DND-41 (cell line): ENCODE measurements at regions not wholly inside any gene's neighbourhood (a gene's known extent, or its start where the extent isn't known, plus 50 kb on each side); places are given as distances from the start of the nearest gene placed in this dataset.

Source experiments
- ATAC-seq: fragments of 200-7000 bp; cut with Tn5 transposase; 3 replicates; pipeline ENCODE4 v1.9.1; 2021; ENCODE audit warnings: low read depth; ENCODE audit not compliant: insufficient read depth
- DNase-seq: peaks from one replicate; pipeline ENCODE4 v3.0.0-alpha.2; 2020
- H2AFZ ChIP-seq: 2 replicates; pipeline ENCODE4 v1.6.0; 2012; ENCODE audit warnings: low read depth, low read length
- H3K27ac ChIP-seq: 2 replicates; pipeline ENCODE4 v1.5.1; 2012; ENCODE audit warnings: low read length, inconsistent platforms
- H3K27me3 ChIP-seq: fragments of 200-600 bp; sonication (generic); 2 replicates; pipeline ENCODE4 v1.6.0; 2012; ENCODE audit warnings: low read length, mild to moderate bottlenecking, inconsistent platforms; ENCODE audit not compliant: insufficient read depth, poor library complexity
- H3K36me3 ChIP-seq: 2 replicates; pipeline ENCODE4 v1.5.1; 2012; ENCODE audit warnings: low read length, inconsistent platforms; ENCODE audit not compliant: insufficient read depth
- H3K4me1 ChIP-seq: 2 replicates; pipeline ENCODE4 v1.5.1; 2012; ENCODE audit warnings: mild to moderate bottlenecking, low read length; ENCODE audit not compliant: insufficient read depth
- H3K4me2 ChIP-seq: 2 replicates; pipeline ENCODE4 v1.6.0; 2012; ENCODE audit warnings: mild to moderate bottlenecking, moderate library complexity, low read length, inconsistent platforms; ENCODE audit not compliant: insufficient read depth
- H3K4me3 ChIP-seq, 2 experiments: fragments of 200-600 bp in 1 of 2; shearing (Covaris generic) in 1 of 2; 2 replicates each; pipeline ENCODE4 v1.5.1; 2012 to 2016; ENCODE audit warnings: inconsistent platforms in 2 of 2, low read length in 2 of 2, mild to moderate bottlenecking in 2 of 2, low read depth in 1 of 2, moderate library complexity in 1 of 2
- H3K79me2 ChIP-seq: 2 replicates; pipeline ENCODE4 v1.6.0; 2012; ENCODE audit warnings: low read length, inconsistent platforms; ENCODE audit not compliant: insufficient read depth
- H3K9ac ChIP-seq: 2 replicates; pipeline ENCODE4 v1.6.0; 2012; ENCODE audit warnings: low read depth, mild to moderate bottlenecking, inconsistent platforms, low read length, moderate library complexity
- H3K9me3 ChIP-seq: 2 replicates; pipeline ENCODE4 v1.5.1; 2012; ENCODE audit warnings: low read length, moderate library complexity, mild to moderate bottlenecking, inconsistent platforms; ENCODE audit not compliant: insufficient read depth, severe bottlenecking
- H4K20me1 ChIP-seq: 2 replicates; pipeline ENCODE4 v1.6.0; 2012; ENCODE audit warnings: low read length; ENCODE audit not compliant: insufficient read depth
- EZH2 ChIP-seq: IDR thresholded peaks from 3 replicates; pipeline ENCODE4 v1.6.1; 2012; ENCODE audit warnings: borderline replicate concordance, low read depth, mild to moderate bottlenecking, moderate library complexity, low read length, inconsistent platforms; ENCODE audit not compliant: severe bottlenecking
- TF ChIP-seq, protein P1 (sequence below): IDR thresholded peaks from 2 replicates; pipeline ENCODE4 v1.5.1; 2012; ENCODE audit warnings: borderline replicate concordance, low read length, moderate library complexity, mild to moderate bottlenecking; ENCODE audit not compliant: poor library complexity, severe bottlenecking; ENCODE audit errors: extremely low read depth

DNA sequence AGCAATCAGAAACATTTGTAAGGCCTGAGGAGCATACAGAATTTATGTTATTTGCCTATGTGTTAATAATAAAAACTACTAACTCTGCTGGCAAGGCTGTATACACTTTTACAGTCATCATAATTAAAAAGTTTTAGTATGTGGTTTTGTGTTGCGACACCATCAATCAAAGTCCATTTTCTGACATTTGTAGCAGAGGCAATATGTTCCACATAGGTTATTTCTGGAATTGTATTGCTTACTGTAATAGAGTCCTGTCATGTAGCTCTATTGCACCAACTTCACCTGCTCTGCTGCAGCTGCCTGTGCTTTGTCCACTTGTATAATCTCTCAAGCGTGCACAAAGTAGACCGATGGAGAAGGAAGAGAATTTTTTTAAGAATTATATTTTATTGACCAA is 501.8 kb downstream of the HACE1 start:
- H3K36me3 ChIP-seq, result no peaks in the 10 kb centered on the region
- H3K27me3 ChIP-seq, result no peaks in the 10 kb centered on the region
- H3K27ac ChIP-seq, result no peak overlapping the region
- no peak overlapping the region for H3K9ac ChIP-seq
- H3K4me2 ChIP-seq, result no peak overlapping the region
- no peaks in the 10 kb centered on the region for H4K20me1 ChIP-seq
- H3K79me2 ChIP-seq, result no peaks in the 10 kb centered on the region
- no peak overlapping the region for H2AFZ ChIP-seq
- H3K4me1 ChIP-seq, result no peaks in the 10 kb centered on the region
- no peak for ATAC-seq
- peaks cover 6% of the 10 kb centered on the region for H3K9me3 ChIP-seq
- no peak for DNase-seq
- H3K4me3 ChIP-seq, result no peak overlapping the region
- TF ChIP-seq EZH2, result no peak
- TF ChIP-seq, protein P1, sequence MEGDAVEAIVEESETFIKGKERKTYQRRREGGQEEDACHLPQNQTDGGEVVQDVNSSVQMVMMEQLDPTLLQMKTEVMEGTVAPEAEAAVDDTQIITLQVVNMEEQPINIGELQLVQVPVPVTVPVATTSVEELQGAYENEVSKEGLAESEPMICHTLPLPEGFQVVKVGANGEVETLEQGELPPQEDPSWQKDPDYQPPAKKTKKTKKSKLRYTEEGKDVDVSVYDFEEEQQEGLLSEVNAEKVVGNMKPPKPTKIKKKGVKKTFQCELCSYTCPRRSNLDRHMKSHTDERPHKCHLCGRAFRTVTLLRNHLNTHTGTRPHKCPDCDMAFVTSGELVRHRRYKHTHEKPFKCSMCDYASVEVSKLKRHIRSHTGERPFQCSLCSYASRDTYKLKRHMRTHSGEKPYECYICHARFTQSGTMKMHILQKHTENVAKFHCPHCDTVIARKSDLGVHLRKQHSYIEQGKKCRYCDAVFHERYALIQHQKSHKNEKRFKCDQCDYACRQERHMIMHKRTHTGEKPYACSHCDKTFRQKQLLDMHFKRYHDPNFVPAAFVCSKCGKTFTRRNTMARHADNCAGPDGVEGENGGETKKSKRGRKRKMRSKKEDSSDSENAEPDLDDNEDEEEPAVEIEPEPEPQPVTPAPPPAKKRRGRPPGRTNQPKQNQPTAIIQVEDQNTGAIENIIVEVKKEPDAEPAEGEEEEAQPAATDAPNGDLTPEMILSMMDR, result no peak

DNA sequence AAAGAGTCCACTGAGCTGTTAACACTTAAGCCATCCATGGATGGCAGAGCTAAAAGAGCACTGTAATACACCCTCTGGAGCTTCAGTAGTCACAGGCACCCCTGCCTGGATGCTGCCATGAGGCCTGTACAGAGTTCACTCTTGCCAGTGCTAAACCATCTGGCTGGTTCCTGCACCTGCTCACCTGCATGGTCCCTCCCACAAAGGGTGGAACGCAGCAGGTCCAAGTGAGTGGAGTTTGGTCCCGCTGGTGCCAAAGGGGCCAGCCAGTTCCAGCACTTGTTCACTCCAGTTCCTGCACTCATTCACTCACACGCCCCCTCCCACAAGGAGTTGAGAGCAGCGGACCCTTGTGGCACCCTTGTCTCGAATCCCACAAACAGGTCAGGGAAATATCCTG is 503.5 kb downstream of the HACE1 start:
- no peak for DNase-seq
- H3K4me2 ChIP-seq, result no peak overlapping the region
- no peaks in the 10 kb centered on the region for H3K36me3 ChIP-seq
- H4K20me1 ChIP-seq, result no peaks in the 10 kb centered on the region
- H3K79me2 ChIP-seq, result no peaks in the 10 kb centered on the region
- no peak for ATAC-seq
- no peaks in the 10 kb centered on the region for H3K4me1 ChIP-seq
- no peak overlapping the region for H3K9ac ChIP-seq
- TF ChIP-seq, protein P1, result no peak
- no peak for TF ChIP-seq EZH2
- H2AFZ ChIP-seq, result no peak overlapping the region
- no peak overlapping the region for H3K27ac ChIP-seq
- H3K27me3 ChIP-seq, result no peaks in the 10 kb centered on the region
- H3K4me3 ChIP-seq, result no peak overlapping the region
- H3K9me3 ChIP-seq, result peaks cover 6% of the 10 kb centered on the region

DNA sequence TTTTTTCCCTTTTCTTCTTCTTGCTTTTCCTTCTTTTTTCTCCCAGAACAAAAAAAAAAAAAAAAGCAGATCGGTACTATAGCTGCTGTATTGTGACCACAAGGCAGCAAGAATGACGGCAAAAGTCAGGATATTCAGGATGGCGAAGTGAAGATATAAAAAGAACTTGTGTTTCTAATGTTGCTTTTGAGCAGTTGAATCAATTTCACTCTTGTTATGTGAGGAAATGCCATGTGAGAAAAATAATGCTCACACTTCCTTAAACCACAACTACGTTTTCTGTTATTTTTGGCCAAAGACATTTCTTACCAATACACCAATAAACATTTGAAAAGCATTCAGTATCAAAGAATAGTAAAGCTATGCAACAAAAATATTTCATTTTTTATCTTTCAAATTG is 510.5 kb downstream of the HACE1 start:
- H3K27me3 ChIP-seq, result no peaks in the 10 kb centered on the region
- H3K4me2 ChIP-seq, result no peak overlapping the region
- no peaks in the 10 kb centered on the region for H3K79me2 ChIP-seq
- no peak overlapping the region for H3K9ac ChIP-seq
- no peak overlapping the region for H3K4me3 ChIP-seq
- peaks cover 2% of the 10 kb centered on the region for H3K9me3 ChIP-seq
- no peak overlapping the region for H2AFZ ChIP-seq
- H4K20me1 ChIP-seq, result no peaks in the 10 kb centered on the region
- no peak overlapping the region for H3K27ac ChIP-seq
- ATAC-seq (no peak), DNase-seq (no peak)
- H3K36me3 ChIP-seq, result no peaks in the 10 kb centered on the region
- TF ChIP-seq, protein P1, result no peak
- TF ChIP-seq EZH2, result no peak
- no peaks in the 10 kb centered on the region for H3K4me1 ChIP-seq

DNA sequence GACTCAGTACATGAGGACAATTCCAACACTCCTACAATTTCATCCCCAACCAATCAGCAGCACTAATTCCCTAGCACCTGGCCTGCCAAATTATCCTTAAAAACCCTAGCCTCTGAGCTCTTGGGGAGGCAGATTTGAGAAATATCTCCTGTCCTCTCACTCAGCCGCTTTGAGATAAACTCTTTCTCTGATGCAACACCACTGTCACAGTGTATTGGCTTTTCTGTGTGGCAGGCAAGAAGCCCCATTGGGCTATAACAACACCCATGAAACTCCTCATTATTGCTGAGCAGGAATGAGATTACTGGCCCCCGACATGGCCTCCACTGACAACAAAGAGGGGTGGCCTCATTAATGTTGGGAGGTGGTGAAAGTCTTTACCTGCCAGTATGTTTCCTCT is 515.5 kb downstream of the HACE1 start:
- H3K4me1 ChIP-seq, result no peaks in the 10 kb centered on the region
- H4K20me1 ChIP-seq, result no peaks in the 10 kb centered on the region
- DNase-seq, result no peak
- H3K27ac ChIP-seq, result no peak overlapping the region
- no peak overlapping the region for H3K4me2 ChIP-seq
- peaks cover 3% of the 10 kb centered on the region for H3K9me3 ChIP-seq
- no peaks in the 10 kb centered on the region for H3K79me2 ChIP-seq
- H3K27me3 ChIP-seq, result no peaks in the 10 kb centered on the region
- no peak overlapping the region for H2AFZ ChIP-seq
- no peak overlapping the region for H3K4me3 ChIP-seq
- ATAC-seq, result no peak
- H3K9ac ChIP-seq, result no peak overlapping the region
- no peak for TF ChIP-seq EZH2
- TF ChIP-seq, protein P1, result no peak
- no peaks in the 10 kb centered on the region for H3K36me3 ChIP-seq
